ENCODE measurements at regions not wholly inside any gene's neighbourhood (a gene's known extent, or its start where the extent isn't known, plus 50 kb on each side); places are given as distances from the start of the nearest gene placed in this dataset.

- Histone ChIP-seq H3K9me3 (no peaks in the 10 kb centered on the region), H3K4me1 (peaks cover 0 to 6% (median 0%) of the 10 kb centered on the region in 12 donors), H3K27me3 (no peaks in the 10 kb centered on the region), H3K4me3 (no peak overlapping the region), H3K36me3 (no peaks in the 10 kb centered on the region), H3K27ac (no peak overlapping the region)
- intact Hi-C loops (cut with DNase I) = loop anchor here in 8 of 10 donors (5.0 to 10.0 kb wide), 5 partner anchors 221 to 1111 kb away; no protein-coding TSS in a partner anchor
- 88 to 95% (median 91%) methylated on average over 4 of the region's 4 CpGs for WGBS, 4 donors
- ATAC-seq (no peak), DNase-seq (no peak)
- TF ChIP-seq CTCF (IDR thresholded peaks at IDR 0.05) (no peak), POLR2A (IDR thresholded peaks at IDR 0.05) (no peak)
Measured at GRCh38 chr2:18753722-18754121, 164.4 kb upstream of the NT5C1B start.

DNA sequence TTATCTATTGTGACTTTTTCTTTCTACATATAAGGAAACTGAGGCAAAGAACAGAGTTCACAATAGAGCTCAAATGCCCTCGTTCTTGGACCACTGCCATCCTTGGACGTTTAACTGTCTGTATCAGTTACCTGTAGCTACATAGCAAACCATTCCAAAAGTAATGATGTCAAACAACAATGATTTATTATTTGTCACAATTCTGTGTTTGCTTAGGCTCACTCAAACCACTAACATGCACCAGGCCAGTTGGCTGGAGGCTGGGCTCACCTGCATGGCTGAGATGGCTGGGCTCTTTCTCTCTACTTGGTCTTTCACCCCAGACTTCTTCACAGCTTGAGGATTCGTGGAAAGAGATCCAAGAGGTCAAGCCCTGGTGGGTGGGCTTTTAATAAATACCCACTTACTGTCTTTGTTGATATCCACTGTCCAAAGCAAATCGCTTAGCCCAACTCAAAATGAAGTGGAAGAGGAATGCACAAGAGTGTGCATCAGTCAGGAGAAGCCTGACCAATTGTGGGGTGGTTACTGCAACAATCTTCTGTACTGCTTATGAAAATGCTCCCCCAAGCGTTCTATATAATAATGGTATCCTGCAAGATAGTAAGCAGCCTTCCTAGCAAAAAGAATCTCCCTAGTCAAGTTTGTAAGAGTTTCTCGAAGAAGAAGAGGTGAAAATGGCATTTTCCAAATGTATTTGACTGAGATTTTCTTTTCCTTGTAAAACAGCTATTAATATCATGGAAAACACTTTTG is 163.5 kb upstream of the NT5C1B start:
- Histone ChIP-seq H3K4me3 (no peak overlapping the region), H3K4me1 (peaks cover 0 to 6% (median 0%) of the 10 kb centered on the region in 12 donors), H3K27me3 (no peaks in the 10 kb centered on the region), H3K36me3 (no peaks in the 10 kb centered on the region), H3K27ac (no peak overlapping the region), H3K9me3 (no peaks in the 10 kb centered on the region)
- intact Hi-C loops (cut with DNase I) = loop anchor here in 8 of 10 donors (5.0 to 10.0 kb wide), 5 partner anchors 222 to 1112 kb away; no protein-coding TSS in a partner anchor
- WGBS, 4 donors = 74 to 88% (median 79%) methylated on average over 6 of the region's 6 CpGs
- TF ChIP-seq CTCF (IDR thresholded peaks at IDR 0.05) (no peak), POLR2A (IDR thresholded peaks at IDR 0.05) (no peak)
- DNase-seq (no peak), ATAC-seq (no peak)

- H3K27ac ChIP-seq = no peak overlapping the region
- ATAC-seq (peak in 1 of 4 donors; percentile 18), DNase-seq (no peak)
- peaks cover 0 to 6% (median 0%) of the 10 kb centered on the region in 12 donors for H3K4me1 ChIP-seq
- TF ChIP-seq POLR2A (IDR thresholded peaks at IDR 0.05) (no peak), CTCF (IDR thresholded peaks at IDR 0.05) (no peak)
- 64 to 73% (median 70%) methylated on average over 10 of the region's 10 CpGs for WGBS, 4 donors
- no peaks in the 10 kb centered on the region for H3K9me3 ChIP-seq
- intact Hi-C loops (cut with DNase I) = loop anchor here in 8 of 10 donors (5.0 to 10.0 kb wide), 5 partner anchors 223 to 1113 kb away; no protein-coding TSS in a partner anchor
- no peaks in the 10 kb centered on the region for H3K36me3 ChIP-seq
- H3K27me3 ChIP-seq = no peaks in the 10 kb centered on the region
- H3K4me3 ChIP-seq = no peak overlapping the region
Measured at GRCh38 chr2:18752022-18752493, 162.7 kb upstream of the NT5C1B start.

All from heart left ventricle (tissue), 16 donors.